SU-DHL-6 (cell line): ENCODE measurements at regions not wholly inside any gene's neighbourhood (a gene's known extent, or its start where the extent isn't known, plus 50 kb on each side); places are given as distances from the start of the nearest gene placed in this dataset.

Source experiments
- H2AFZ ChIP-seq: fragments of 200-600 bp; sonication (generic); 2 replicates; pipeline ENCODE4 v1.6.1; 2014; ENCODE audit warnings: low read depth, mild to moderate bottlenecking, moderate library complexity, mixed read lengths, antibody characterized with exemption, low read length; ENCODE audit not compliant: severe bottlenecking
- H3F3A ChIP-seq: fragments of 200-600 bp; shearing (Covaris generic); 2 replicates; pipeline ENCODE4 v1.6.0; 2016; ENCODE audit warnings: antibody characterized with exemption, mild to moderate bottlenecking; ENCODE audit not compliant: insufficient read depth
- H3K27ac ChIP-seq: fragments of 200-600 bp; sonication (generic); 2 replicates; pipeline ENCODE4 v1.5.1; 2016; ENCODE audit warnings: low read depth, mild to moderate bottlenecking, low read length, moderate library complexity, mixed read lengths
- H3K27me3 ChIP-seq: fragments of 200-600 bp; sonication (generic), shearing (Covaris generic); 2 replicates; pipeline ENCODE4 v1.6.0; 2014; ENCODE audit warnings: mild to moderate bottlenecking, low read length
- H3K36me3 ChIP-seq: fragments of 200-600 bp; sonication (generic); 2 replicates; pipeline ENCODE4 v1.6.1; 2014; ENCODE audit warnings: mild to moderate bottlenecking, low read length, mixed read lengths
- H3K4me2 ChIP-seq: fragments of 300-600, 200-600 bp; shearing (Covaris generic), sonication (generic); 2 replicates; pipeline ENCODE4 v1.6.0; 2014; ENCODE audit warnings: low read length, low read depth, mild to moderate bottlenecking; ENCODE audit not compliant: poor library complexity, severe bottlenecking
- H3K4me3 ChIP-seq: fragments of 200-600 bp; sonication (generic); 2 replicates; pipeline ENCODE4 v1.5.1; 2014; ENCODE audit warnings: antibody characterized with exemption, low read length, mild to moderate bottlenecking, mixed read lengths; ENCODE audit not compliant: insufficient read depth, poor library complexity, severe bottlenecking
- H3K79me2 ChIP-seq: fragments of 200-600 bp; sonication (generic); 2 replicates; pipeline ENCODE4 v1.6.1; 2014; ENCODE audit warnings: mild to moderate bottlenecking, low read length, moderate library complexity; ENCODE audit not compliant: insufficient read depth
- H3K9ac ChIP-seq: fragments of 200-600 bp; sonication (generic); 2 replicates; pipeline ENCODE4 v1.7.0; 2014; ENCODE audit warnings: mild to moderate bottlenecking, low read length
- H3K9me2 ChIP-seq: fragments of 200-600 bp; sonication (generic); replicated peaks from 2 replicates; pipeline ENCODE4 v1.6.1; 2014; ENCODE audit warnings: low read length; ENCODE audit not compliant: insufficient read depth
- H3K9me3 ChIP-seq: fragments of 200-600 bp; sonication (generic); 2 replicates; pipeline ENCODE4 v1.6.1; 2014; ENCODE audit warnings: low read length, mixed read lengths; ENCODE audit not compliant: insufficient read depth
- H4K20me1 ChIP-seq: fragments of 200-600 bp; sonication (generic); 2 replicates; pipeline ENCODE4 v1.6.1; 2014; ENCODE audit warnings: low read depth, mild to moderate bottlenecking, antibody characterized with exemption, low read length, moderate library complexity, mixed read lengths
- EZH2phosphoT487 ChIP-seq: fragments of 200-600 bp; sonication (generic), shearing (Covaris generic); conservative IDR thresholded peaks from 2 replicates; pipeline ENCODE4 v1.6.1; 2018; ENCODE audit warnings: mild to moderate bottlenecking, antibody characterized with exemption, low read length, moderate library complexity, mixed read lengths
- TF ChIP-seq, protein P1 (sequence below): fragments of 200-600 bp; sonication (generic); IDR thresholded peaks from one replicate; pipeline ENCODE4 v1.5.1; 2017; ENCODE audit warnings: antibody characterized with exemption, mild to moderate bottlenecking, low read length, moderate library complexity; ENCODE audit not compliant: insufficient read depth, poor library complexity, severe bottlenecking

DNA sequence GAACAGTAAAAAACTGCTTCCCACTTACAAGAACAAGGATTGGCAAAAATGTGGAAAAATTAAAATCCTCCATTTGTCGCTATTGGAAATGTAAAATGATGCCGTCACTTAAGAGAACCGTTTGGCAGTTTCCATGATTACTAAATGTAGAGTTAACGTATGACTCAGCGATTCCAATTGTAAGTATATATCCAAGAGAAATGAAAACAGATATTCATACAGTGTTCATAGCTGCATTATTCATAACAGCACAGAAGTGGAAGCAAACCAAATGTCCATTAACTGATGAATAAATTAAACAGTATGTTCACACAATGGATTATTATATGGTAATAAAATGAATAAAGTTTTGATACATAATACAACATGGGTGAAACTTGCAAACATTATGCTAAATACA lies 971.0 kb downstream of the AMY1C start:
- no peak overlapping the region for H3K9ac ChIP-seq
- H3K27me3 ChIP-seq, result no peaks in the 10 kb centered on the region
- H3K36me3 ChIP-seq, result no peaks in the 10 kb centered on the region
- H3K9me3 ChIP-seq, result 0 out of 2 replicates have a peak, but pooled peaks cover 4% of the 10 kb centered on the region
- H3K4me2 ChIP-seq, result no peak overlapping the region
- no peaks in the 10 kb centered on the region for H4K20me1 ChIP-seq
- H3K27ac ChIP-seq, result no peak overlapping the region
- H2AFZ ChIP-seq, result no peak overlapping the region
- no peaks in the 10 kb centered on the region for H3K79me2 ChIP-seq
- H3K4me3 ChIP-seq, result no peak overlapping the region
- no peak for TF ChIP-seq EZH2phosphoT487
- no peaks in the 10 kb centered on the region for H3K9me2 ChIP-seq
- H3F3A ChIP-seq, result no peaks in the 10 kb centered on the region

DNA sequence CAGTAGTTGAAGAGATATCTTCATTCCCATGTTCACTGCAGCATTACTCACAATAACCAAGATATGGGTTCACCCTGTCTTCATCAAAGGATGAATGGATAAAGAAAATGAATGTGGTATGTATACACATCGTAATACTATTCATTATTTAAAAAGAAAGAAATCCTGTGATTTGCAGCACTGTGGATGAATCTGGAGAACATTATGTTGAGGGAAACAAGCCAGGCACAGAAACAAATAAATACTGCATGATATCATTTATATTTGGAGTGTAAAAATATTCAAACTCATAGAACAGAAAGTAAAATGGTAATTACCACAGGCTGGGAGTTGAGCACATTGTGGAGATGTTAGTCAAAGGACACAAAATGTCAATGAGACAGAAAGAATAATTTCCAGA lies 977.2 kb downstream of the AMY1C start:
- no peaks in the 10 kb centered on the region for H3K9me2 ChIP-seq
- TF ChIP-seq, protein P1, sequence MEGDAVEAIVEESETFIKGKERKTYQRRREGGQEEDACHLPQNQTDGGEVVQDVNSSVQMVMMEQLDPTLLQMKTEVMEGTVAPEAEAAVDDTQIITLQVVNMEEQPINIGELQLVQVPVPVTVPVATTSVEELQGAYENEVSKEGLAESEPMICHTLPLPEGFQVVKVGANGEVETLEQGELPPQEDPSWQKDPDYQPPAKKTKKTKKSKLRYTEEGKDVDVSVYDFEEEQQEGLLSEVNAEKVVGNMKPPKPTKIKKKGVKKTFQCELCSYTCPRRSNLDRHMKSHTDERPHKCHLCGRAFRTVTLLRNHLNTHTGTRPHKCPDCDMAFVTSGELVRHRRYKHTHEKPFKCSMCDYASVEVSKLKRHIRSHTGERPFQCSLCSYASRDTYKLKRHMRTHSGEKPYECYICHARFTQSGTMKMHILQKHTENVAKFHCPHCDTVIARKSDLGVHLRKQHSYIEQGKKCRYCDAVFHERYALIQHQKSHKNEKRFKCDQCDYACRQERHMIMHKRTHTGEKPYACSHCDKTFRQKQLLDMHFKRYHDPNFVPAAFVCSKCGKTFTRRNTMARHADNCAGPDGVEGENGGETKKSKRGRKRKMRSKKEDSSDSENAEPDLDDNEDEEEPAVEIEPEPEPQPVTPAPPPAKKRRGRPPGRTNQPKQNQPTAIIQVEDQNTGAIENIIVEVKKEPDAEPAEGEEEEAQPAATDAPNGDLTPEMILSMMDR, result no peak
- TF ChIP-seq EZH2phosphoT487, result no peak
- H3K9ac ChIP-seq, result no peak overlapping the region
- H3K4me3 ChIP-seq, result no peak overlapping the region
- H3K36me3 ChIP-seq, result no peaks in the 10 kb centered on the region
- H3K79me2 ChIP-seq, result no peaks in the 10 kb centered on the region
- H3K4me2 ChIP-seq, result peak overlapping the region; percentile 5
- no peak overlapping the region for H3K27ac ChIP-seq
- H3K27me3 ChIP-seq, result no peaks in the 10 kb centered on the region
- H2AFZ ChIP-seq, result peak overlapping the region; percentile 20
- H4K20me1 ChIP-seq, result no peaks in the 10 kb centered on the region
- no peaks in the 10 kb centered on the region for H3K9me3 ChIP-seq
- H3F3A ChIP-seq, result no peaks in the 10 kb centered on the region

DNA sequence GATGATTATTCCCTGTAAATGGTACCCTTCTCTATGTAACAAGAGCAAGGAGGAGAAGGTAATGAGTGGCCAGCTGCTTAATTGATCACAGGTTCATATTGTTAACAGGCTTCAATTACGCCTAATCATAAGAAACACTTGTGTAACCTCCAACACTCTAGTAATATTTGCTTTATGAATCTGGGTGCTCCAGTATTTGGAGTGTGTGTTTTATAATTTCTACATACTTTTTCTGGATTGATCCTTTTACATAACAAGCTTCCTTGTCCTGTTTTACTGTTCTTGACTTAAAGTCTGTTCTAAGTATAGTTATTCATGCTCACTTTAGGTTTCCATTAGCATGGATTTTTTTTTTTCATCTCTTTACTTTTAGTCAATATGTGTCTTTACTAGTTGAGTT lies 984.2 kb downstream of the AMY1C start:
- H3K27ac ChIP-seq, result no peak overlapping the region
- no peaks in the 10 kb centered on the region for H3K79me2 ChIP-seq
- H3K4me3 ChIP-seq, result no peak overlapping the region
- no peaks in the 10 kb centered on the region for H3K9me3 ChIP-seq
- H3K4me2 ChIP-seq, result no peak overlapping the region
- H4K20me1 ChIP-seq, result no peaks in the 10 kb centered on the region
- no peak overlapping the region for H2AFZ ChIP-seq
- no peaks in the 10 kb centered on the region for H3F3A ChIP-seq
- no peaks in the 10 kb centered on the region for H3K27me3 ChIP-seq
- no peaks in the 10 kb centered on the region for H3K9me2 ChIP-seq
- no peak overlapping the region for H3K9ac ChIP-seq
- TF ChIP-seq EZH2phosphoT487, result no peak
- TF ChIP-seq, protein P1, result no peak
- no peaks in the 10 kb centered on the region for H3K36me3 ChIP-seq

GRCh38 chr1:104745875-104746274 lies 996.2 kb downstream of the AMY1C start:
- Histone ChIP-seq H3K9me3 (no peaks in the 10 kb centered on the region), H3K4me3 (no peak overlapping the region), H3K27me3 (no peaks in the 10 kb centered on the region), H3K36me3 (no peaks in the 10 kb centered on the region), H3F3A (no peaks in the 10 kb centered on the region), H3K9ac (no peak overlapping the region), H4K20me1 (no peaks in the 10 kb centered on the region), H3K79me2 (no peaks in the 10 kb centered on the region), H3K4me2 (no peak overlapping the region), H2AFZ (peak overlapping the region; percentile 61), H3K9me2 (no peaks in the 10 kb centered on the region), H3K27ac (no peak overlapping the region)
- TF ChIP-seq, protein P1, result no peak
- TF ChIP-seq EZH2phosphoT487, result no peak
